A673 (cell line): ENCODE measurements at regions not wholly inside any gene's neighbourhood (a gene's known extent, or its start where the extent isn't known, plus 50 kb on each side); places are given as distances from the start of the nearest gene placed in this dataset.

ENCODE experiments used
- EZH2 ChIP-seq: fragments of 200-600 bp; sonication (generic); IDR thresholded peaks from 2 replicates; pipeline ENCODE4 v1.6.1; 2017; ENCODE audit warnings: borderline replicate concordance, low read depth, mild to moderate bottlenecking, mixed read lengths, antibody characterized with exemption, low read length; ENCODE audit not compliant: poor library complexity, severe bottlenecking
- TF ChIP-seq, protein P1 (sequence below): fragments of 300-800, 200-600 bp; sonication (generic); conservative IDR thresholded peaks from 2 replicates; pipeline ENCODE4 v1.5.1; 2017; ENCODE audit warnings: low read depth, mild to moderate bottlenecking, antibody characterized with exemption, low read length, moderate library complexity, mixed read lengths

DNA sequence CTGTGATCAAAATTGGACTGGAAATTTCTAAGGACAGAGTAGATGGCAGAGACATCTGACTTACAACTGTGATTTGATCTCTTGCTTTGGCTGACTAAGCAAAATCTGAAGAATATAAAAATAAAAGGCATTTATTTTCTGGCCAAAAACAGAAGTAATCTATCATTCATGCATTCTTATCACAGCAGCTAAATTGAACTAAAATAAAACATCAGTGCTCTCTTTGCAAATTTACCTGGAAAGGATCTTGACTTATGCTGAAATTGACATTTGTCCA lies 81.4 kb upstream of the ZNF678 start:
- TF ChIP-seq, protein P1, sequence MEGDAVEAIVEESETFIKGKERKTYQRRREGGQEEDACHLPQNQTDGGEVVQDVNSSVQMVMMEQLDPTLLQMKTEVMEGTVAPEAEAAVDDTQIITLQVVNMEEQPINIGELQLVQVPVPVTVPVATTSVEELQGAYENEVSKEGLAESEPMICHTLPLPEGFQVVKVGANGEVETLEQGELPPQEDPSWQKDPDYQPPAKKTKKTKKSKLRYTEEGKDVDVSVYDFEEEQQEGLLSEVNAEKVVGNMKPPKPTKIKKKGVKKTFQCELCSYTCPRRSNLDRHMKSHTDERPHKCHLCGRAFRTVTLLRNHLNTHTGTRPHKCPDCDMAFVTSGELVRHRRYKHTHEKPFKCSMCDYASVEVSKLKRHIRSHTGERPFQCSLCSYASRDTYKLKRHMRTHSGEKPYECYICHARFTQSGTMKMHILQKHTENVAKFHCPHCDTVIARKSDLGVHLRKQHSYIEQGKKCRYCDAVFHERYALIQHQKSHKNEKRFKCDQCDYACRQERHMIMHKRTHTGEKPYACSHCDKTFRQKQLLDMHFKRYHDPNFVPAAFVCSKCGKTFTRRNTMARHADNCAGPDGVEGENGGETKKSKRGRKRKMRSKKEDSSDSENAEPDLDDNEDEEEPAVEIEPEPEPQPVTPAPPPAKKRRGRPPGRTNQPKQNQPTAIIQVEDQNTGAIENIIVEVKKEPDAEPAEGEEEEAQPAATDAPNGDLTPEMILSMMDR, result no peak
- no peak for TF ChIP-seq EZH2
